ENCODE measurements at regions not wholly inside any gene's neighbourhood (a gene's known extent, or its start where the extent isn't known, plus 50 kb on each side); places are given as distances from the start of the nearest gene placed in this dataset.

- H3K9me3 ChIP-seq (ENCODE audit: control insufficient read depth, low read depth, low read length), result peaks cover under 1% of the 10 kb centered on the region
- no peak overlapping the region for H3K9ac ChIP-seq (ENCODE audit: control insufficient read depth, extremely low read depth, insufficient read depth, low read length)
Observed at GRCh38 chr13:102993348-102993747, 72.9 kb downstream of the SLC10A2 start.

GRCh38 chr13:102984210-102984609 is 82.0 kb downstream of the SLC10A2 start:
- DNase-seq (ENCODE audit: low read depth, low spot score) (no peak), FAIRE-seq (peak; percentile 36)
- Histone ChIP-seq H3K27me3 (ENCODE audit: control insufficient read depth, extremely low read depth, insufficient read depth, low read length) (no peaks in the 10 kb centered on the region), H3K9me1 (ENCODE audit: control insufficient read depth, extremely low read depth, insufficient read depth, low read length) (no peaks in the 10 kb centered on the region), H3K4me2 (ENCODE audit: control insufficient read depth, extremely low read depth, insufficient read depth, low read depth, low read length) (peak overlapping the region; percentile 56), H2AFZ (ENCODE audit: control insufficient read depth, low read length) (no peak overlapping the region), H3K79me2 (ENCODE audit: control insufficient read depth, insufficient read depth, low read length) (no peaks in the 10 kb centered on the region), H3K9me3 (ENCODE audit: control insufficient read depth, low read depth, low read length) (peaks cover 16% of the 10 kb centered on the region), H3K27ac (ENCODE audit: control insufficient read depth, insufficient read depth, low read length) (peak overlapping the region; percentile 1), H3K36me3 (ENCODE audit: control insufficient read depth in 2 of 2, extremely low read depth in 1 of 2, insufficient read depth in 2 of 2, low read length in 2 of 2) (no peaks in the 10 kb centered on the region), H3K4me1 (ENCODE audit: control insufficient read depth, extremely low read depth, insufficient read depth, low read length) (peaks cover 18% of the 10 kb centered on the region), H3K4me3 (ENCODE audit: control insufficient read depth in 2 of 3, extremely low read depth in 1 of 3, insufficient read depth in 2 of 3, low read depth in 1 of 3, low read length in 3 of 3) (peak overlapping the region in 1 of 3 experiments; percentile 19), H4K20me1 (ENCODE audit: control insufficient read depth, extremely low read depth, insufficient read depth, low read length) (no peaks in the 10 kb centered on the region), H3K9ac (ENCODE audit: control insufficient read depth, extremely low read depth, insufficient read depth, low read length) (no peak overlapping the region)
- TF ChIP-seq CTCF (optimal IDR thresholded peaks at IDR 0.05 in 1 of 3, IDR thresholded peaks at IDR 0.05 in 1 of 3, conservative IDR thresholded peaks at IDR 0.05 in 1 of 3; ENCODE audit: extremely low read depth in 1 of 3, insufficient read depth in 2 of 3, low read length in 3 of 3) (no peak), EZH2 (IDR thresholded peaks at IDR 0.05; ENCODE audit: low read length) (no peak)
- dilution Hi-C loops (cut with MboI; ENCODE audit: extremely low pct_ligation_motif_present, low sequenced_read_pairs), result no loop called here

More at GRCh38 chr13:102993348-102993747, 72.9 kb downstream of the SLC10A2 start:
- no peaks in the 10 kb centered on the region for H3K4me1 ChIP-seq (ENCODE audit: control insufficient read depth, extremely low read depth, insufficient read depth, low read length)
- DNase-seq (ENCODE audit: low read depth, low spot score) (no peak), FAIRE-seq (no peak)
- no peak overlapping the region for H3K4me2 ChIP-seq (ENCODE audit: control insufficient read depth, extremely low read depth, insufficient read depth, low read depth, low read length)
- H3K27me3 ChIP-seq (ENCODE audit: control insufficient read depth, extremely low read depth, insufficient read depth, low read length), result no peaks in the 10 kb centered on the region
- H2AFZ ChIP-seq (ENCODE audit: control insufficient read depth, low read length), result no peak overlapping the region
- H3K27ac ChIP-seq (ENCODE audit: control insufficient read depth, insufficient read depth, low read length), result no peak overlapping the region
- H4K20me1 ChIP-seq (ENCODE audit: control insufficient read depth, extremely low read depth, insufficient read depth, low read length), result no peaks in the 10 kb centered on the region
- dilution Hi-C loops (cut with MboI; ENCODE audit: extremely low pct_ligation_motif_present, low sequenced_read_pairs), result no loop called here
- H3K79me2 ChIP-seq (ENCODE audit: control insufficient read depth, insufficient read depth, low read length), result no peaks in the 10 kb centered on the region
- no peaks in the 10 kb centered on the region for H3K36me3 ChIP-seq (ENCODE audit: control insufficient read depth in 2 of 2, extremely low read depth in 1 of 2, insufficient read depth in 2 of 2, low read length in 2 of 2)
- no peaks in the 10 kb centered on the region for H3K9me1 ChIP-seq (ENCODE audit: control insufficient read depth, extremely low read depth, insufficient read depth, low read length)
- TF ChIP-seq CTCF (optimal IDR thresholded peaks at IDR 0.05 in 1 of 3, IDR thresholded peaks at IDR 0.05 in 1 of 3, conservative IDR thresholded peaks at IDR 0.05 in 1 of 3; ENCODE audit: extremely low read depth in 1 of 3, insufficient read depth in 2 of 3, low read length in 3 of 3) (no peak), EZH2 (IDR thresholded peaks at IDR 0.05; ENCODE audit: low read length) (no peak)
- H3K4me3 ChIP-seq (ENCODE audit: control insufficient read depth in 2 of 3, extremely low read depth in 1 of 3, insufficient read depth in 2 of 3, low read depth in 1 of 3, low read length in 3 of 3), result no peak overlapping the region

All from keratinocyte (primary cell).